Breast epithelium (tissue), 3 donors: ENCODE measurements at regions not wholly inside any gene's neighbourhood (a gene's known extent, or its start where the extent isn't known, plus 50 kb on each side); places are given as distances from the start of the nearest gene placed in this dataset.

Source experiments
- POLR2A ChIP-seq: fragments of 450-650 bp; IDR thresholded peaks from one replicate; pipeline ENCODE4 v1.6.1; 2016; ENCODE audit warnings: antibody characterized with exemption, mild to moderate bottlenecking, moderate library complexity
- POLR2AphosphoS5 ChIP-seq, 3 donors: sonication (generic); formaldehyde crosslinking; IDR thresholded peaks; one replicate each; pipeline ENCODE4 v1.6.1; 2017; ENCODE audit warnings: antibody characterized with exemption in 3 of 3
- TF ChIP-seq, protein P1 (sequence below), 3 donors: fragments of 450-650 bp; IDR thresholded peaks; one replicate each; pipeline ENCODE4 v1.5.1; 2016 to 2017; ENCODE audit warnings: antibody characterized with exemption in 3 of 3, mild to moderate bottlenecking in 3 of 3, moderate library complexity in 3 of 3

DNA sequence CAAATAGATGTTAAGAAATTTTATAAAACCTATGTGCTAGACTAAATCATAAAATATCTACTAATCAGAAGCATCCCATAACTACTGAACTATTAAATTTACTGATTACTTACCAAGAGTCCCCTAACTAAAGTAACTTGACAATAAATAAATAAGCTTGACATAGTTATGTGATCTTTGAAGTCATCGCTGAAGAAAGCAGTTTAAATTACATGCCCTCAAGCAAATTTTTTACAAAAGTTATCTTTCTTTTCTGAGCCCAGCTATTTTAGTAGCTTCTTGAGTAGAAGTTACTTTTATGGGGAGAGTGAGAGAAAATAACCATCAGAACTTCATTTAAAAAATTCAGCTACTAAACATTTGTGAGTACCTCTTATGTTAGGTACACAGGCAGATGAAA is 150.9 kb upstream of the FAM241A start:
- TF ChIP-seq, protein P1, sequence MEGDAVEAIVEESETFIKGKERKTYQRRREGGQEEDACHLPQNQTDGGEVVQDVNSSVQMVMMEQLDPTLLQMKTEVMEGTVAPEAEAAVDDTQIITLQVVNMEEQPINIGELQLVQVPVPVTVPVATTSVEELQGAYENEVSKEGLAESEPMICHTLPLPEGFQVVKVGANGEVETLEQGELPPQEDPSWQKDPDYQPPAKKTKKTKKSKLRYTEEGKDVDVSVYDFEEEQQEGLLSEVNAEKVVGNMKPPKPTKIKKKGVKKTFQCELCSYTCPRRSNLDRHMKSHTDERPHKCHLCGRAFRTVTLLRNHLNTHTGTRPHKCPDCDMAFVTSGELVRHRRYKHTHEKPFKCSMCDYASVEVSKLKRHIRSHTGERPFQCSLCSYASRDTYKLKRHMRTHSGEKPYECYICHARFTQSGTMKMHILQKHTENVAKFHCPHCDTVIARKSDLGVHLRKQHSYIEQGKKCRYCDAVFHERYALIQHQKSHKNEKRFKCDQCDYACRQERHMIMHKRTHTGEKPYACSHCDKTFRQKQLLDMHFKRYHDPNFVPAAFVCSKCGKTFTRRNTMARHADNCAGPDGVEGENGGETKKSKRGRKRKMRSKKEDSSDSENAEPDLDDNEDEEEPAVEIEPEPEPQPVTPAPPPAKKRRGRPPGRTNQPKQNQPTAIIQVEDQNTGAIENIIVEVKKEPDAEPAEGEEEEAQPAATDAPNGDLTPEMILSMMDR (IDR thresholded peaks at IDR 0.05): no peak
- TF ChIP-seq POLR2A (no peak), POLR2AphosphoS5 (IDR thresholded peaks at IDR 0.05) (no peak)
